Amniotic epithelial cell (primary cell): ENCODE measurements at regions not wholly inside any gene's neighbourhood (a gene's known extent, or its start where the extent isn't known, plus 50 kb on each side); places are given as distances from the start of the nearest gene placed in this dataset.

Experiments used
- DNase-seq: peaks from one replicate; pipeline ENCODE4 v3.0.0-alpha.2; 2010; ENCODE audit warnings: low read depth

GRCh38 chr5:15206133-15206532 lies 293.8 kb upstream of the FBXL7 start:
- DNase-seq, result no peak

GRCh38 chr5:15203376-15203775 lies 296.6 kb upstream of the FBXL7 start:
- DNase-seq, result no peak

GRCh38 chr5:15191012-15191411 lies 309.0 kb upstream of the FBXL7 start:
- DNase-seq, result no peak

GRCh38 chr5:15183520-15183919 lies 311.9 kb upstream of the ANKH start:
- DNase-seq, result peak; percentile 3

GRCh38 chr5:15170173-15170572 lies 298.6 kb upstream of the ANKH start:
- DNase-seq, result no peak

- DNase-seq, result no peak
These were observed 296.8 kb upstream of the ANKH start for GRCh38 chr5:15168358-15168757.

GRCh38 chr5:15160091-15160490 lies 288.5 kb upstream of the ANKH start:
- no peak for DNase-seq

GRCh38 chr5:15159606-15160005 lies 288.0 kb upstream of the ANKH start:
- no peak for DNase-seq

- DNase-seq, result no peak
These were observed 270.9 kb upstream of the ANKH start for GRCh38 chr5:15142458-15142857.

- DNase-seq, result no peak
These were observed 265.8 kb upstream of the ANKH start for GRCh38 chr5:15137414-15137813.

- no peak for DNase-seq
These were observed 264.1 kb upstream of the ANKH start for GRCh38 chr5:15135661-15136060.

- no peak for DNase-seq
These were observed 261.9 kb upstream of the ANKH start for GRCh38 chr5:15133456-15133965.

GRCh38 chr5:15132816-15133405 lies 261.3 kb upstream of the ANKH start:
- no peak for DNase-seq

GRCh38 chr5:15131909-15132308 lies 260.3 kb upstream of the ANKH start:
- no peak for DNase-seq

GRCh38 chr5:15124871-15125568 lies 253.4 kb upstream of the ANKH start:
- DNase-seq, result no peak

GRCh38 chr5:15124461-15124860 lies 252.9 kb upstream of the ANKH start:
- no peak for DNase-seq

- DNase-seq, result no peak
These were observed 246.1 kb upstream of the ANKH start for GRCh38 chr5:15117688-15118087.

- DNase-seq, result no peak
These were observed 245.4 kb upstream of the ANKH start for GRCh38 chr5:15116996-15117395.

GRCh38 chr5:15106530-15107283 lies 235.1 kb upstream of the ANKH start:
- DNase-seq, result no peak

- DNase-seq, result peak; percentile 44
These were observed 234.3 kb upstream of the ANKH start for GRCh38 chr5:15105799-15106393.

GRCh38 chr5:15103864-15104263 lies 232.3 kb upstream of the ANKH start:
- DNase-seq, result no peak

- no peak for DNase-seq
These were observed 231.6 kb upstream of the ANKH start for GRCh38 chr5:15103130-15103529.

- no peak for DNase-seq
These were observed 226.0 kb upstream of the ANKH start for GRCh38 chr5:15097552-15097951.
